Liver (tissue), 8 donors: ENCODE measurements at regions not wholly inside any gene's neighbourhood (a gene's known extent, or its start where the extent isn't known, plus 50 kb on each side); places are given as distances from the start of the nearest gene placed in this dataset.

ENCODE experiments used
- DNase-seq: peaks from one replicate; pipeline ENCODE4 v3.0.0-alpha.2; 2017; ENCODE audit warnings: low spot score
- H3K27ac ChIP-seq, 2 donors: one replicate each; pipeline ENCODE4 v1.7.0; 2013; ENCODE audit warnings: inconsistent platforms in 2 of 2, low read length in 2 of 2, control low read depth in 1 of 2, low read depth in 1 of 2, mild to moderate bottlenecking in 1 of 2
- H3K27me3 ChIP-seq, 4 donors: one replicate each; pipeline versions ENCODE4 v1.6.1 to v1.7.0; 2013; ENCODE audit warnings: low read length in 3 of 4, inconsistent platforms in 1 of 4, mild to moderate bottlenecking in 1 of 4, moderate library complexity in 1 of 4; ENCODE audit not compliant: control insufficient read depth in 4 of 4, insufficient read depth in 4 of 4
- H3K36me3 ChIP-seq, 4 donors: one replicate each; pipeline versions ENCODE4 v1.6.1 to v1.7.0; 2013; ENCODE audit warnings: low read length in 3 of 4, mild to moderate bottlenecking in 3 of 4, low read depth in 1 of 4, moderate library complexity in 1 of 4; ENCODE audit not compliant: control insufficient read depth in 4 of 4, insufficient read depth in 3 of 4
- H3K4me1 ChIP-seq, 4 donors: one replicate each; pipeline versions ENCODE4 v1.6.1 to v1.7.0; 2013; ENCODE audit warnings: low read length in 3 of 4, mild to moderate bottlenecking in 3 of 4, moderate library complexity in 1 of 4; ENCODE audit not compliant: control insufficient read depth in 4 of 4, insufficient read depth in 4 of 4
- H3K4me3 ChIP-seq, 3 donors: one replicate each; pipeline versions ENCODE4 v1.6.1 to v1.7.0; 2013; ENCODE audit warnings: low read length in 3 of 3, control low read depth in 1 of 3, low read depth in 1 of 3, mild to moderate bottlenecking in 1 of 3
- H3K9ac ChIP-seq, 2 donors: one replicate each; pipeline ENCODE4 v1.7.0; 2013; ENCODE audit warnings: low read length in 2 of 2, mild to moderate bottlenecking in 2 of 2, moderate library complexity in 2 of 2, control low read depth in 1 of 2, low read depth in 1 of 2
- H3K9me3 ChIP-seq, 4 donors: one replicate each; pipeline versions ENCODE4 v1.6.1 to v1.7.0; 2013; ENCODE audit warnings: low read length in 3 of 4; ENCODE audit not compliant: control insufficient read depth in 4 of 4
- CTCF ChIP-seq: fragments of 150-350 bp; IDR thresholded peaks from 2 replicates; pipeline ENCODE4 v1.5.1; 2017; ENCODE audit warnings: improper control_type of control experiment, low read depth, low read length; ENCODE audit not compliant: missing input control
- FOXA1 ChIP-seq: IDR thresholded peaks from 2 replicates; pipeline ENCODE4 v1.6.1; 2016; ENCODE audit warnings: antibody characterized with exemption
- FOXA2 ChIP-seq: IDR thresholded peaks from 2 replicates; pipeline ENCODE4 v1.6.1; 2016; ENCODE audit warnings: antibody characterized with exemption
- GABPA ChIP-seq, 2 donors: IDR thresholded peaks in 1 of 2; conservative IDR thresholded peaks in 1 of 2; 2 replicates each; pipeline ENCODE4 v1.6.1; 2016; ENCODE audit warnings: antibody characterized with exemption in 2 of 2, mild to moderate bottlenecking in 1 of 2, moderate library complexity in 1 of 2
- HNF4A ChIP-seq, 2 donors: conservative IDR thresholded peaks; 2 replicates each; pipeline ENCODE4 v1.6.1; 2016; ENCODE audit warnings: antibody characterized with exemption in 2 of 2, mild to moderate bottlenecking in 2 of 2
- HNF4G ChIP-seq: IDR thresholded peaks from 2 replicates; pipeline ENCODE4 v1.6.1; 2016; ENCODE audit warnings: antibody characterized with exemption
- JUND ChIP-seq, 2 donors: IDR thresholded peaks; 2 replicates each; pipeline ENCODE4 v1.6.1; 2016; ENCODE audit warnings: antibody characterized with exemption in 2 of 2
- NR2F2 ChIP-seq: IDR thresholded peaks from 2 replicates; pipeline ENCODE4 v1.6.1; 2016; ENCODE audit warnings: antibody characterized with exemption
- RAD21 ChIP-seq, 2 donors: IDR thresholded peaks; 2 replicates each; pipeline ENCODE4 v1.6.1; 2016; ENCODE audit warnings: antibody characterized with exemption in 2 of 2, mild to moderate bottlenecking in 2 of 2
- REST ChIP-seq: IDR thresholded peaks from 2 replicates; pipeline ENCODE4 v1.6.1; 2016; ENCODE audit warnings: antibody characterized with exemption, mild to moderate bottlenecking
- RXRA ChIP-seq, 2 donors: IDR thresholded peaks; 2 replicates each; pipeline ENCODE4 v1.6.1; 2017 to 2018; ENCODE audit warnings: antibody characterized with exemption in 2 of 2, mild to moderate bottlenecking in 1 of 2
- SP1 ChIP-seq: IDR thresholded peaks from 2 replicates; pipeline ENCODE4 v1.6.1; 2018; ENCODE audit warnings: antibody characterized with exemption, mild to moderate bottlenecking
- TAF1 ChIP-seq: conservative IDR thresholded peaks from 2 replicates; pipeline ENCODE4 v1.6.1; 2016; ENCODE audit warnings: antibody characterized with exemption, mild to moderate bottlenecking
- YY1 ChIP-seq: IDR thresholded peaks from 2 replicates; pipeline ENCODE4 v1.6.1; 2016; ENCODE audit warnings: antibody characterized with exemption, mild to moderate bottlenecking
- WGBS: extraction: QIAGEN DNeasy Blood & Tissue Kit; methylation state at CpG from one replicate; pipeline ENCODE4 v1.1.7; 2013; 5-methylcytosine and 5-hydroxymethylcytosine counted together
- TF ChIP-seq, protein P1 (sequence below): IDR thresholded peaks from 2 replicates; pipeline ENCODE4 v1.6.1; 2016; ENCODE audit warnings: antibody characterized with exemption
- TF ChIP-seq, protein P2 (sequence below): IDR thresholded peaks from 2 replicates; pipeline ENCODE4 v1.6.1; 2016; ENCODE audit warnings: antibody characterized with exemption
- TF ChIP-seq, protein P3 (sequence below): IDR thresholded peaks from 2 replicates; pipeline ENCODE4 v1.6.1; 2016; ENCODE audit warnings: antibody characterized with exemption
- donor health status: healthy.
- donor health status: healthy.
- donor health status: healthy.
- donor health status: healthy.
- donor health status: healthy.

- TF ChIP-seq, protein P1, sequence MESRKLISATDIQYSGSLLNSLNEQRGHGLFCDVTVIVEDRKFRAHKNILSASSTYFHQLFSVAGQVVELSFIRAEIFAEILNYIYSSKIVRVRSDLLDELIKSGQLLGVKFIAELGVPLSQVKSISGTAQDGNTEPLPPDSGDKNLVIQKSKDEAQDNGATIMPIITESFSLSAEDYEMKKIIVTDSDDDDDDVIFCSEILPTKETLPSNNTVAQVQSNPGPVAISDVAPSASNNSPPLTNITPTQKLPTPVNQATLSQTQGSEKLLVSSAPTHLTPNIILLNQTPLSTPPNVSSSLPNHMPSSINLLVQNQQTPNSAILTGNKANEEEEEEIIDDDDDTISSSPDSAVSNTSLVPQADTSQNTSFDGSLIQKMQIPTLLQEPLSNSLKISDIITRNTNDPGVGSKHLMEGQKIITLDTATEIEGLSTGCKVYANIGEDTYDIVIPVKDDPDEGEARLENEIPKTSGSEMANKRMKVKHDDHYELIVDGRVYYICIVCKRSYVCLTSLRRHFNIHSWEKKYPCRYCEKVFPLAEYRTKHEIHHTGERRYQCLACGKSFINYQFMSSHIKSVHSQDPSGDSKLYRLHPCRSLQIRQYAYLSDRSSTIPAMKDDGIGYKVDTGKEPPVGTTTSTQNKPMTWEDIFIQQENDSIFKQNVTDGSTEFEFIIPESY: no peak
- no peak for TF ChIP-seq TAF1
- TF ChIP-seq FOXA1: no peak
- no peak for TF ChIP-seq REST
- no peak for TF ChIP-seq RXRA (IDR thresholded peaks at IDR 0.05)
- no peak for TF ChIP-seq SP1
- no peak for TF ChIP-seq HNF4A (conservative IDR thresholded peaks at IDR 0.05)
- no peak for TF ChIP-seq CTCF
- TF ChIP-seq, protein P2, sequence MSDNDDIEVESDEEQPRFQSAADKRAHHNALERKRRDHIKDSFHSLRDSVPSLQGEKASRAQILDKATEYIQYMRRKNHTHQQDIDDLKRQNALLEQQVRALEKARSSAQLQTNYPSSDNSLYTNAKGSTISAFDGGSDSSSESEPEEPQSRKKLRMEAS: no peak
- TF ChIP-seq RAD21 (IDR thresholded peaks at IDR 0.05): no peak
- TF ChIP-seq NR2F2: no peak
- no peak for TF ChIP-seq FOXA2
- no peak for TF ChIP-seq YY1
- TF ChIP-seq GABPA (IDR thresholded peaks at IDR 0.05 in 1 of 2, conservative IDR thresholded peaks at IDR 0.05 in 1 of 2): no peak
- no peak for TF ChIP-seq HNF4G
- no peak for TF ChIP-seq JUND (IDR thresholded peaks at IDR 0.05)
- TF ChIP-seq, protein P3, sequence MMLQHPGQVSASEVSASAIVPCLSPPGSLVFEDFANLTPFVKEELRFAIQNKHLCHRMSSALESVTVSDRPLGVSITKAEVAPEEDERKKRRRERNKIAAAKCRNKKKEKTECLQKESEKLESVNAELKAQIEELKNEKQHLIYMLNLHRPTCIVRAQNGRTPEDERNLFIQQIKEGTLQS: no peak
- H3K4me1 ChIP-seq: no peaks in the 10 kb centered on the region
- H3K27me3 ChIP-seq: no peaks in the 10 kb centered on the region
- WGBS: 42% methylated on average over 1 of the region's 1 CpG
- H3K9me3 ChIP-seq: no peaks in the 10 kb centered on the region
- no peak overlapping the region for H3K4me3 ChIP-seq
- H3K36me3 ChIP-seq: no peaks in the 10 kb centered on the region
- DNase-seq: no peak
- no peak overlapping the region for H3K27ac ChIP-seq
- H3K9ac ChIP-seq: no peak overlapping the region
These were observed 336.6 kb downstream of the IL15 start for GRCh38 chr4:141972950-141973349.
